Astrocyte (in vitro differentiated cells and primary cell): ENCODE measurements at regions not wholly inside any gene's neighbourhood (a gene's known extent, or its start where the extent isn't known, plus 50 kb on each side); places are given as distances from the start of the nearest gene placed in this dataset.

Source experiments
- DNase-seq: peaks from one replicate; pipeline ENCODE4 v3.0.0-alpha.2; 2010; ENCODE audit warnings: low read depth
- FAIRE-seq: peaks from 2 replicates; lab custom pipeline; 2011; peaks lifted over from hg19 to GRCh38; lab: Jason Lieb, UNC
- H2AFZ ChIP-seq: 2 replicates; pipeline ENCODE4 v1.6.0; 2012; ENCODE audit warnings: low read depth, low read length, inconsistent platforms
- H3K27ac ChIP-seq: 2 replicates; pipeline ENCODE4 v1.5.1; 2011; ENCODE audit warnings: low read depth, low read length, inconsistent platforms
- H3K27me3 ChIP-seq: 2 replicates; pipeline ENCODE4 v1.6.0; 2011; ENCODE audit warnings: low read length, inconsistent platforms; ENCODE audit not compliant: insufficient read depth
- H3K36me3 ChIP-seq: 2 replicates; pipeline ENCODE4 v1.5.1; 2011; ENCODE audit warnings: low read length, inconsistent platforms; ENCODE audit not compliant: insufficient read depth
- H3K4me1 ChIP-seq: 2 replicates; pipeline ENCODE4 v1.5.1; 2011; ENCODE audit warnings: low read length, inconsistent platforms; ENCODE audit not compliant: insufficient read depth
- H3K4me2 ChIP-seq: 2 replicates; pipeline ENCODE4 v1.6.0; 2012; ENCODE audit warnings: low read length, inconsistent platforms
- H3K4me3 ChIP-seq: 2 replicates; pipeline ENCODE4 v1.5.1; 2011; ENCODE audit warnings: low read depth, mild to moderate bottlenecking, low read length, inconsistent platforms; ENCODE audit not compliant: insufficient read depth
- H3K79me2 ChIP-seq: 2 replicates; pipeline ENCODE4 v1.6.0; 2012; ENCODE audit warnings: mild to moderate bottlenecking, low read length, inconsistent platforms; ENCODE audit not compliant: insufficient read depth
- H3K9ac ChIP-seq: 2 replicates; pipeline ENCODE4 v1.6.0; 2012; ENCODE audit warnings: mild to moderate bottlenecking, low read length, inconsistent platforms
- H3K9me3 ChIP-seq: 2 replicates; pipeline ENCODE4 v1.5.1; 2012; ENCODE audit warnings: low read depth, mild to moderate bottlenecking, low read length, inconsistent platforms; ENCODE audit not compliant: insufficient read depth
- H4K20me1 ChIP-seq: 2 replicates; pipeline ENCODE4 v1.6.0; 2012; ENCODE audit warnings: low read length, inconsistent platforms; ENCODE audit not compliant: insufficient read depth
- H3K27ac Mint-ChIP-seq: one replicate; pipeline ENCODE4 v1.8.0; 2021; ENCODE audit warnings: mild to moderate bottlenecking, mixed read lengths; ENCODE audit not compliant: unreplicated experiment
- H3K27me3 Mint-ChIP-seq: one replicate; pipeline ENCODE4 v1.8.0; 2021; ENCODE audit warnings: low read depth, mixed read lengths; ENCODE audit not compliant: unreplicated experiment
- H3K36me3 Mint-ChIP-seq: one replicate; pipeline ENCODE4 v1.8.0; 2021; ENCODE audit warnings: low read depth, mixed read lengths; ENCODE audit not compliant: unreplicated experiment
- H3K4me1 Mint-ChIP-seq: one replicate; pipeline ENCODE4 v1.8.0; 2021; ENCODE audit warnings: low read depth, mixed read lengths; ENCODE audit not compliant: unreplicated experiment
- H3K4me3 Mint-ChIP-seq: one replicate; pipeline ENCODE4 v1.8.0; 2021; ENCODE audit warnings: mild to moderate bottlenecking, moderate library complexity, mixed read lengths; ENCODE audit not compliant: unreplicated experiment
- H3K9me3 Mint-ChIP-seq: one replicate; pipeline ENCODE4 v1.8.0; 2021; ENCODE audit warnings: mild to moderate bottlenecking, mixed read lengths; ENCODE audit not compliant: unreplicated experiment
- EZH2 ChIP-seq: IDR thresholded peaks from 2 replicates; pipeline ENCODE4 v1.6.1; 2012; ENCODE audit warnings: mild to moderate bottlenecking, low read length, inconsistent platforms; ENCODE audit not compliant: insufficient read depth
- TF ChIP-seq, protein P1 (sequence below): IDR thresholded peaks from 2 replicates; pipeline ENCODE4 v1.5.1; 2011; ENCODE audit warnings: low read depth, mild to moderate bottlenecking, inconsistent platforms, low read length, moderate library complexity; ENCODE audit not compliant: insufficient read depth

DNA sequence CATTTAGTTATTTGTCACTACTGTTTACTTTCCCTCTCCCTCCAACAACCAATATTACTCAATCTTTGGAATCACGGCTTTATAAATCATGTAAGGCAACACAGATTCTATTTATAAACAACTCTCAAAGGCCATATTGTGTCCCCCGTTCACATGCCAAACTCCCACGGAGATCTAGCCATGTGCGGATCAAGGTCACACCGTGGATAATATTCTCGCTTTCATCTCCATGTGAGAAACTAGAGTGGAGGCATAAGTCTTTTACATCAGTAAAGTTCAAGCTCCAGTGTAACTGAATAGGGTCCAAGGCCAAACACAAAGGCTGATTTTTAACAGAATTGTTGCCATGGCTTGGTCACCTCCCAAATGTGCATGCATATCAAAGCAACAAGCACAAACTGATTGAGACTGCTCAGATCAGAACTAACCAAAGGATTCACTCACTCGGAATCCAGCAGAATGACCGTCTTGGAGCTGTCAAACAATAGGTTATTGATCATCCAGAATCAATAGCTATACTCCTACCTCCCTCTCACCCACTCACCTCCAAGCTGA, 569.5 kb upstream of the LRRN3 start:
- Histone ChIP-seq H2AFZ (no peak overlapping the region), H3K27me3 (no peaks in the 10 kb centered on the region), H3K9me3 (no peaks in the 10 kb centered on the region), H3K79me2 (no peaks in the 10 kb centered on the region), H4K20me1 (no peaks in the 10 kb centered on the region), H3K9ac (no peak overlapping the region), H3K27ac (no peak overlapping the region), H3K36me3 (no peaks in the 10 kb centered on the region), H3K4me2 (no peak overlapping the region), H3K4me1 (no peaks in the 10 kb centered on the region), H3K4me3 (no peak overlapping the region)
- no peak for DNase-seq
- Mint-ChIP-seq H3K27ac (no peak overlapping the region), H3K9me3 (peaks cover 5% of the 10 kb centered on the region), H3K27me3 (no peaks in the 10 kb centered on the region), H3K4me3 (no peak overlapping the region), H3K4me1 (peaks cover 7% of the 10 kb centered on the region), H3K36me3 (peaks cover 7% of the 10 kb centered on the region)
- no peak for FAIRE-seq
- TF ChIP-seq, protein P1, sequence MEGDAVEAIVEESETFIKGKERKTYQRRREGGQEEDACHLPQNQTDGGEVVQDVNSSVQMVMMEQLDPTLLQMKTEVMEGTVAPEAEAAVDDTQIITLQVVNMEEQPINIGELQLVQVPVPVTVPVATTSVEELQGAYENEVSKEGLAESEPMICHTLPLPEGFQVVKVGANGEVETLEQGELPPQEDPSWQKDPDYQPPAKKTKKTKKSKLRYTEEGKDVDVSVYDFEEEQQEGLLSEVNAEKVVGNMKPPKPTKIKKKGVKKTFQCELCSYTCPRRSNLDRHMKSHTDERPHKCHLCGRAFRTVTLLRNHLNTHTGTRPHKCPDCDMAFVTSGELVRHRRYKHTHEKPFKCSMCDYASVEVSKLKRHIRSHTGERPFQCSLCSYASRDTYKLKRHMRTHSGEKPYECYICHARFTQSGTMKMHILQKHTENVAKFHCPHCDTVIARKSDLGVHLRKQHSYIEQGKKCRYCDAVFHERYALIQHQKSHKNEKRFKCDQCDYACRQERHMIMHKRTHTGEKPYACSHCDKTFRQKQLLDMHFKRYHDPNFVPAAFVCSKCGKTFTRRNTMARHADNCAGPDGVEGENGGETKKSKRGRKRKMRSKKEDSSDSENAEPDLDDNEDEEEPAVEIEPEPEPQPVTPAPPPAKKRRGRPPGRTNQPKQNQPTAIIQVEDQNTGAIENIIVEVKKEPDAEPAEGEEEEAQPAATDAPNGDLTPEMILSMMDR: no peak
- no peak for TF ChIP-seq EZH2

DNA sequence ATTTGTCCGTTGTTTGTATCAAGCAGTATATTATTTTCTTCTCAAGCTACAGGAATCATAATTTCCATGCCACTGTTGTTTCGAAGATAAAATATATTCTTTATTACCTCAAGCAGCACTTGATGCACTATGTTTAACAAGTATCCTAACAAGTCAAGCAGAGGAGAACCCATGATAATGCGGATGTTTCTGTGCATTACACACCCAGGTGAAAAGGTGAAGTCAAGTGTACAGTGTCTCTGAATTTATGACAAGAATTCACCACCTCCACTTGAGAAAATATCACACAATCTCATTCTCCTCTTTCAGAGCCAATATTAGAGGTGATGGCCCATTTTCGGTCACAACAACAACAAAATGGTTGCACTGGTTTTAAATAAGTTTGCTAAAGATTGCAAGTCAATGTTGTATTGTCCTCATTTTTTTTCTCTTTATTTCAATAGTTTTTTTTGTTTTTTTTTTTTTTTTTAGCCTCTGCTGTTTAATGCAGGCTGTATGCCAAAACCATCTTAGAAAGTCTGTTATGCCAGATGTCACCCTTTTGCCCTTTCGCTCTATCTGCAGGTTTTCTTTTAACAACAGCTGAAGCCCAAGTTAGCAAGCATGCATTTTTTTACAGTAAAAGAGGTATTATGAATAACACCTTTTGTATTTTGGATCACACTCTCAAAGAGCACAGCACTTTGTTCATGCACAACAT, 568.7 kb upstream of the LRRN3 start:
- H3K4me3 ChIP-seq: no peak overlapping the region
- no peak for FAIRE-seq
- Mint-ChIP-seq H3K4me1 (peaks cover 7% of the 10 kb centered on the region), H3K9me3 (peaks cover 5% of the 10 kb centered on the region), H3K36me3 (peaks cover 7% of the 10 kb centered on the region), H3K4me3 (no peak overlapping the region), H3K27me3 (no peaks in the 10 kb centered on the region), H3K27ac (no peak overlapping the region)
- H3K27me3 ChIP-seq: no peaks in the 10 kb centered on the region
- H3K79me2 ChIP-seq: no peaks in the 10 kb centered on the region
- no peaks in the 10 kb centered on the region for H3K4me1 ChIP-seq
- DNase-seq: peak; percentile 39
- no peak overlapping the region for H2AFZ ChIP-seq
- H3K4me2 ChIP-seq: no peak overlapping the region
- H3K27ac ChIP-seq: no peak overlapping the region
- TF ChIP-seq, protein P1: no peak
- no peak for TF ChIP-seq EZH2
- no peaks in the 10 kb centered on the region for H3K36me3 ChIP-seq
- no peak overlapping the region for H3K9ac ChIP-seq
- no peaks in the 10 kb centered on the region for H4K20me1 ChIP-seq
- H3K9me3 ChIP-seq: no peaks in the 10 kb centered on the region

DNA sequence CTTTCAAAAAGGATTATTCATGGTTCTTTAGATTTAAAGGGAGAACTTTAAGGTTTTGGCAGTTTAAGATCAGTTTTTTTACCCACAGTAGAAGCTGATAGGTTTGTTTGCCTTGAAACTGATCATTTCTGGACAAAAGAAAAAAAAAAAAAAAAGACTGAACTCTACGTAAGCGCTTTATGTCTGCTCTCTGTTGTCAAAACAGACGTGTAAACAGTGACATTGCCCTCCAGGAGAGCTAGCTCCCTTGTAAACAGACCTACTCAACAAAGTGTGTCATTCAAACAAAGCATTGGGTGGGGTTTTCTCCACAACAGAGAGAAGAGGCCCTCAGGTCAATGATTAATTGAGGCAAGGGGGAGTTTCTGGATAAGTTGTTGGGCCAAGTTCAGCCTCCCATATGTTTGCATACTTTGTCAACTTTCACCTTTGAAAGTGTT, 568.1 kb upstream of the LRRN3 start:
- no peak for FAIRE-seq
- H3K27ac Mint-ChIP-seq: no peak overlapping the region
- no peak overlapping the region for H3K4me3 ChIP-seq

More for the DNA sequence above, 568.1 kb upstream of the LRRN3 start:
- no peak overlapping the region for H3K4me2 ChIP-seq
- no peak overlapping the region for H2AFZ ChIP-seq
- peak; percentile 34 for DNase-seq
- H3K27me3 Mint-ChIP-seq: no peaks in the 10 kb centered on the region
- H3K9ac ChIP-seq: no peak overlapping the region
- H3K36me3 Mint-ChIP-seq: peaks cover 7% of the 10 kb centered on the region
- H3K27me3 ChIP-seq: no peaks in the 10 kb centered on the region
- no peaks in the 10 kb centered on the region for H3K9me3 ChIP-seq
- H3K9me3 Mint-ChIP-seq: peaks cover 5% of the 10 kb centered on the region
- H3K36me3 ChIP-seq: no peaks in the 10 kb centered on the region
- H3K4me1 ChIP-seq: no peaks in the 10 kb centered on the region
- H3K27ac ChIP-seq: no peak overlapping the region
- H4K20me1 ChIP-seq: no peaks in the 10 kb centered on the region
- no peak for TF ChIP-seq EZH2
- TF ChIP-seq, protein P1: no peak
- no peak overlapping the region for H3K4me3 Mint-ChIP-seq
- no peaks in the 10 kb centered on the region for H3K79me2 ChIP-seq
- peaks cover 7% of the 10 kb centered on the region for H3K4me1 Mint-ChIP-seq
